ENCODE measurements at regions not wholly inside any gene's neighbourhood (a gene's known extent, or its start where the extent isn't known, plus 50 kb on each side); places are given as distances from the start of the nearest gene placed in this dataset.

GRCh38 chr17:71667661-71668060 is 453.2 kb upstream of the SOX9 start:
- no peaks in the 10 kb centered on the region for H3K36me3 ChIP-seq
- no peaks in the 10 kb centered on the region for H3K4me1 ChIP-seq
- H3K9me3 ChIP-seq, result peaks cover 0 to 15% (median 0%) of the 10 kb centered on the region in 4 donors
- intact Hi-C loops (cut with DNase I; ENCODE audit: low total_unique reads), result no loop called here
- TF ChIP-seq EP300 (IDR thresholded peaks at IDR 0.05), result no peak
- no peak for TF ChIP-seq POLR2AphosphoS5 (IDR thresholded peaks at IDR 0.05)
- no peak for TF ChIP-seq POLR2A (IDR thresholded peaks at IDR 0.05)
- TF ChIP-seq CTCF (IDR thresholded peaks at IDR 0.05), result no peak
- 91 to 97% (median 96%) methylated on average over 1 of the region's 1 CpG for WGBS, 5 donors
- no peaks in the 10 kb centered on the region for H3K27me3 ChIP-seq
- DNase-seq, result no peak
- no peak overlapping the region for H3K4me3 ChIP-seq
- no peak overlapping the region for H3K27ac ChIP-seq

- 77 to 85% (median 82%) methylated on average over 2 of the region's 2 CpGs for WGBS, 5 donors
- Histone ChIP-seq H3K9me3 (peaks cover 0 to 15% (median 0%) of the 10 kb centered on the region in 4 donors), H3K36me3 (no peaks in the 10 kb centered on the region), H3K4me1 (no peaks in the 10 kb centered on the region), H3K4me3 (no peak overlapping the region), H3K27ac (no peak overlapping the region), H3K27me3 (no peaks in the 10 kb centered on the region)
- no peak for DNase-seq
- intact Hi-C loops (cut with DNase I; ENCODE audit: low total_unique reads), result no loop called here
- TF ChIP-seq CTCF (IDR thresholded peaks at IDR 0.05), result no peak
- TF ChIP-seq POLR2A (IDR thresholded peaks at IDR 0.05), result no peak
- TF ChIP-seq EP300 (IDR thresholded peaks at IDR 0.05), result no peak
- TF ChIP-seq POLR2AphosphoS5 (IDR thresholded peaks at IDR 0.05), result no peak
These were observed 452.0 kb upstream of the SOX9 start for GRCh38 chr17:71668807-71669206.

- WGBS, 5 donors, result 77 to 85% (median 79%) methylated on average over 4 of the region's 4 CpGs
- H3K4me1 ChIP-seq, result no peaks in the 10 kb centered on the region
- TF ChIP-seq POLR2AphosphoS5 (IDR thresholded peaks at IDR 0.05) (no peak), POLR2A (IDR thresholded peaks at IDR 0.05) (no peak), CTCF (IDR thresholded peaks at IDR 0.05) (no peak), EP300 (IDR thresholded peaks at IDR 0.05) (no peak)
These were observed 443.4 kb upstream of the SOX9 start for GRCh38 chr17:71677439-71677838.

GRCh38 chr17:71679832-71680231 is 441.0 kb upstream of the SOX9 start:
- intact Hi-C loops (cut with DNase I; ENCODE audit: low total_unique reads), result no loop called here
- Histone ChIP-seq H3K36me3 (no peaks in the 10 kb centered on the region), H3K9me3 (no peaks in the 10 kb centered on the region), H3K4me3 (no peak overlapping the region), H3K4me1 (no peaks in the 10 kb centered on the region), H3K27ac (no peak overlapping the region), H3K27me3 (no peaks in the 10 kb centered on the region)
- TF ChIP-seq EP300 (IDR thresholded peaks at IDR 0.05), result no peak
- TF ChIP-seq POLR2A (IDR thresholded peaks at IDR 0.05), result no peak
- DNase-seq, result no peak
- WGBS, 5 donors, result 75 to 95% (median 88%) methylated on average over 2 of the region's 2 CpGs

More at GRCh38 chr17:71677439-71677838, 443.4 kb upstream of the SOX9 start:
- Histone ChIP-seq H3K4me3 (no peak overlapping the region), H3K27ac (no peak overlapping the region), H3K9me3 (no peaks in the 10 kb centered on the region), H3K36me3 (no peaks in the 10 kb centered on the region), H3K27me3 (no peaks in the 10 kb centered on the region)
- DNase-seq, result no peak
- intact Hi-C loops (cut with DNase I; ENCODE audit: low total_unique reads), result no loop called here

GRCh38 chr17:71681427-71682173 is 439.2 kb upstream of the SOX9 start:
- TF ChIP-seq POLR2AphosphoS5 (IDR thresholded peaks at IDR 0.05) (no peak), POLR2A (IDR thresholded peaks at IDR 0.05) (no peak), CTCF (IDR thresholded peaks at IDR 0.05) (no peak), EP300 (IDR thresholded peaks at IDR 0.05) (no peak)
- Histone ChIP-seq H3K36me3 (no peaks in the 10 kb centered on the region), H3K9me3 (no peaks in the 10 kb centered on the region), H3K27me3 (no peaks in the 10 kb centered on the region), H3K4me3 (no peak overlapping the region), H3K4me1 (no peaks in the 10 kb centered on the region), H3K27ac (no peak overlapping the region)
- WGBS, 5 donors, result 37 to 63% (median 49%) methylated on average over 4 of the region's 4 CpGs
- intact Hi-C loops (cut with DNase I; ENCODE audit: low total_unique reads), result no loop called here
- DNase-seq, result peak in 1 of 2 donors; percentile 16

Measured in stomach (tissue), 8 donors.